Liver (tissue), 8 donors: ENCODE measurements at regions not wholly inside any gene's neighbourhood (a gene's known extent, or its start where the extent isn't known, plus 50 kb on each side); places are given as distances from the start of the nearest gene placed in this dataset.

Experiments
- DNase-seq: peaks from one replicate; pipeline ENCODE4 v3.0.0-alpha.2; 2017; ENCODE audit warnings: low spot score
- H3K27ac ChIP-seq, 2 donors: one replicate each; pipeline ENCODE4 v1.7.0; 2013; ENCODE audit warnings: inconsistent platforms in 2 of 2, low read length in 2 of 2, control low read depth in 1 of 2, low read depth in 1 of 2, mild to moderate bottlenecking in 1 of 2
- H3K27me3 ChIP-seq, 4 donors: one replicate each; pipeline versions ENCODE4 v1.6.1 to v1.7.0; 2013; ENCODE audit warnings: low read length in 3 of 4, inconsistent platforms in 1 of 4, mild to moderate bottlenecking in 1 of 4, moderate library complexity in 1 of 4; ENCODE audit not compliant: control insufficient read depth in 4 of 4, insufficient read depth in 4 of 4
- H3K36me3 ChIP-seq, 4 donors: one replicate each; pipeline versions ENCODE4 v1.6.1 to v1.7.0; 2013; ENCODE audit warnings: low read length in 3 of 4, mild to moderate bottlenecking in 3 of 4, low read depth in 1 of 4, moderate library complexity in 1 of 4; ENCODE audit not compliant: control insufficient read depth in 4 of 4, insufficient read depth in 3 of 4
- H3K4me1 ChIP-seq, 4 donors: one replicate each; pipeline versions ENCODE4 v1.6.1 to v1.7.0; 2013; ENCODE audit warnings: low read length in 3 of 4, mild to moderate bottlenecking in 3 of 4, moderate library complexity in 1 of 4; ENCODE audit not compliant: control insufficient read depth in 4 of 4, insufficient read depth in 4 of 4
- H3K4me3 ChIP-seq, 3 donors: one replicate each; pipeline versions ENCODE4 v1.6.1 to v1.7.0; 2013; ENCODE audit warnings: low read length in 3 of 3, control low read depth in 1 of 3, low read depth in 1 of 3, mild to moderate bottlenecking in 1 of 3
- H3K9ac ChIP-seq, 2 donors: one replicate each; pipeline ENCODE4 v1.7.0; 2013; ENCODE audit warnings: low read length in 2 of 2, mild to moderate bottlenecking in 2 of 2, moderate library complexity in 2 of 2, control low read depth in 1 of 2, low read depth in 1 of 2
- H3K9me3 ChIP-seq, 4 donors: one replicate each; pipeline versions ENCODE4 v1.6.1 to v1.7.0; 2013; ENCODE audit warnings: low read length in 3 of 4; ENCODE audit not compliant: control insufficient read depth in 4 of 4
- ATF3 ChIP-seq: IDR thresholded peaks from 2 replicates; pipeline ENCODE4 v1.6.1; 2016; ENCODE audit warnings: antibody characterized with exemption
- EGR1 ChIP-seq, 2 donors: IDR thresholded peaks; 2 replicates each; pipeline ENCODE4 v1.6.1; 2016 to 2018; ENCODE audit warnings: antibody characterized with exemption in 2 of 2, low read depth in 2 of 2
- FOXA1 ChIP-seq: IDR thresholded peaks from 2 replicates; pipeline ENCODE4 v1.6.1; 2016; ENCODE audit warnings: antibody characterized with exemption
- FOXA2 ChIP-seq: IDR thresholded peaks from 2 replicates; pipeline ENCODE4 v1.6.1; 2016; ENCODE audit warnings: antibody characterized with exemption
- GABPA ChIP-seq, 2 donors: IDR thresholded peaks in 1 of 2; conservative IDR thresholded peaks in 1 of 2; 2 replicates each; pipeline ENCODE4 v1.6.1; 2016; ENCODE audit warnings: antibody characterized with exemption in 2 of 2, mild to moderate bottlenecking in 1 of 2, moderate library complexity in 1 of 2
- HNF4A ChIP-seq, 2 donors: conservative IDR thresholded peaks; 2 replicates each; pipeline ENCODE4 v1.6.1; 2016; ENCODE audit warnings: antibody characterized with exemption in 2 of 2, mild to moderate bottlenecking in 2 of 2
- HNF4G ChIP-seq: IDR thresholded peaks from 2 replicates; pipeline ENCODE4 v1.6.1; 2016; ENCODE audit warnings: antibody characterized with exemption
- JUND ChIP-seq, 2 donors: IDR thresholded peaks; 2 replicates each; pipeline ENCODE4 v1.6.1; 2016; ENCODE audit warnings: antibody characterized with exemption in 2 of 2
- MAX ChIP-seq: IDR thresholded peaks from 2 replicates; pipeline ENCODE4 v1.6.1; 2016; ENCODE audit warnings: antibody characterized with exemption
- NR2F2 ChIP-seq: IDR thresholded peaks from 2 replicates; pipeline ENCODE4 v1.6.1; 2016; ENCODE audit warnings: antibody characterized with exemption
- RAD21 ChIP-seq, 2 donors: IDR thresholded peaks; 2 replicates each; pipeline ENCODE4 v1.6.1; 2016; ENCODE audit warnings: antibody characterized with exemption in 2 of 2, mild to moderate bottlenecking in 2 of 2
- REST ChIP-seq: IDR thresholded peaks from 2 replicates; pipeline ENCODE4 v1.6.1; 2016; ENCODE audit warnings: antibody characterized with exemption, mild to moderate bottlenecking
- RXRA ChIP-seq, 2 donors: IDR thresholded peaks; 2 replicates each; pipeline ENCODE4 v1.6.1; 2017 to 2018; ENCODE audit warnings: antibody characterized with exemption in 2 of 2, mild to moderate bottlenecking in 1 of 2
- SP1 ChIP-seq: IDR thresholded peaks from 2 replicates; pipeline ENCODE4 v1.6.1; 2018; ENCODE audit warnings: antibody characterized with exemption, mild to moderate bottlenecking
- TAF1 ChIP-seq: conservative IDR thresholded peaks from 2 replicates; pipeline ENCODE4 v1.6.1; 2016; ENCODE audit warnings: antibody characterized with exemption, mild to moderate bottlenecking
- YY1 ChIP-seq: IDR thresholded peaks from 2 replicates; pipeline ENCODE4 v1.6.1; 2016; ENCODE audit warnings: antibody characterized with exemption, mild to moderate bottlenecking
- WGBS: extraction: QIAGEN DNeasy Blood & Tissue Kit; methylation state at CpG from one replicate; pipeline ENCODE4 v1.1.7; 2013; 5-methylcytosine and 5-hydroxymethylcytosine counted together
- TF ChIP-seq, protein P1 (sequence below): fragments of 150-350 bp; IDR thresholded peaks from 2 replicates; pipeline ENCODE4 v1.5.1; 2017; ENCODE audit warnings: improper control_type of control experiment, low read depth, low read length; ENCODE audit not compliant: missing input control
- TF ChIP-seq, protein P2 (sequence below): IDR thresholded peaks from 2 replicates; pipeline ENCODE4 v1.6.1; 2016; ENCODE audit warnings: antibody characterized with exemption
- donor health status: healthy.
- donor health status: healthy.
- donor health status: healthy.
- donor health status: healthy.
- donor health status: healthy.

DNA sequence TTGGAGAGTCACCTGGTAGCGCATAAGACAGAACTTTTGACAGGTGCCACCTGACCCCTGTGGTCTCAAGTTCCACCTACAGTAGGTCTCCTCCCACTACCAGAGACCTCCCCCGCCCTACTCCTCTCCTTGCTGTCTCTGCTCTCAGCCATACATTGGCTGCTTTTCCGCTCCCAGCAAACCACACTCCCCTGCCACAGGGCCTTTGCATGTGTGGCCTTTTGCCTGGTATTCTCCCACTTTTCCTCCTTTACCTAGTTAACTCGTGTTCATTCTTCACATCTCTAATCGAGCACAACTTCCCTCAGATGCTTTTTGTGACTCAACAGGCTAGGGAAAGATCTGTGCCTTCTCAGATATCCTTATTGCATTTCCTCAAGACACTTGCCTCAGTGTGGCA, 218.3 kb upstream of the EEF2KMT start:
- DNase-seq = no peak
- Histone ChIP-seq H3K36me3 (no peaks in the 10 kb centered on the region), H3K4me3 (no peak overlapping the region), H3K4me1 (no peaks in the 10 kb centered on the region), H3K9ac (no peak overlapping the region), H3K9me3 (peaks cover 0 to 5% (median 3%) of the 10 kb centered on the region in 4 donors), H3K27ac (no peak overlapping the region), H3K27me3 (no peaks in the 10 kb centered on the region)
- 76% methylated on average over 5 of the region's 5 CpGs for WGBS
- TF ChIP-seq JUND (IDR thresholded peaks at IDR 0.05) (no peak), FOXA1 (no peak), RAD21 (IDR thresholded peaks at IDR 0.05) (no peak), EGR1 (IDR thresholded peaks at IDR 0.05; ENCODE audit: low read depth in 2 of 2) (no peak), RXRA (IDR thresholded peaks at IDR 0.05) (no peak), REST (no peak), HNF4G (no peak), YY1 (no peak), TAF1 (no peak), GABPA (IDR thresholded peaks at IDR 0.05 in 1 of 2, conservative IDR thresholded peaks at IDR 0.05 in 1 of 2) (no peak), FOXA2 (no peak), NR2F2 (no peak), SP1 (no peak), ATF3 (no peak), MAX (no peak), HNF4A (conservative IDR thresholded peaks at IDR 0.05) (no peak)
- TF ChIP-seq, protein P1, sequence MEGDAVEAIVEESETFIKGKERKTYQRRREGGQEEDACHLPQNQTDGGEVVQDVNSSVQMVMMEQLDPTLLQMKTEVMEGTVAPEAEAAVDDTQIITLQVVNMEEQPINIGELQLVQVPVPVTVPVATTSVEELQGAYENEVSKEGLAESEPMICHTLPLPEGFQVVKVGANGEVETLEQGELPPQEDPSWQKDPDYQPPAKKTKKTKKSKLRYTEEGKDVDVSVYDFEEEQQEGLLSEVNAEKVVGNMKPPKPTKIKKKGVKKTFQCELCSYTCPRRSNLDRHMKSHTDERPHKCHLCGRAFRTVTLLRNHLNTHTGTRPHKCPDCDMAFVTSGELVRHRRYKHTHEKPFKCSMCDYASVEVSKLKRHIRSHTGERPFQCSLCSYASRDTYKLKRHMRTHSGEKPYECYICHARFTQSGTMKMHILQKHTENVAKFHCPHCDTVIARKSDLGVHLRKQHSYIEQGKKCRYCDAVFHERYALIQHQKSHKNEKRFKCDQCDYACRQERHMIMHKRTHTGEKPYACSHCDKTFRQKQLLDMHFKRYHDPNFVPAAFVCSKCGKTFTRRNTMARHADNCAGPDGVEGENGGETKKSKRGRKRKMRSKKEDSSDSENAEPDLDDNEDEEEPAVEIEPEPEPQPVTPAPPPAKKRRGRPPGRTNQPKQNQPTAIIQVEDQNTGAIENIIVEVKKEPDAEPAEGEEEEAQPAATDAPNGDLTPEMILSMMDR = no peak
- TF ChIP-seq, protein P2, sequence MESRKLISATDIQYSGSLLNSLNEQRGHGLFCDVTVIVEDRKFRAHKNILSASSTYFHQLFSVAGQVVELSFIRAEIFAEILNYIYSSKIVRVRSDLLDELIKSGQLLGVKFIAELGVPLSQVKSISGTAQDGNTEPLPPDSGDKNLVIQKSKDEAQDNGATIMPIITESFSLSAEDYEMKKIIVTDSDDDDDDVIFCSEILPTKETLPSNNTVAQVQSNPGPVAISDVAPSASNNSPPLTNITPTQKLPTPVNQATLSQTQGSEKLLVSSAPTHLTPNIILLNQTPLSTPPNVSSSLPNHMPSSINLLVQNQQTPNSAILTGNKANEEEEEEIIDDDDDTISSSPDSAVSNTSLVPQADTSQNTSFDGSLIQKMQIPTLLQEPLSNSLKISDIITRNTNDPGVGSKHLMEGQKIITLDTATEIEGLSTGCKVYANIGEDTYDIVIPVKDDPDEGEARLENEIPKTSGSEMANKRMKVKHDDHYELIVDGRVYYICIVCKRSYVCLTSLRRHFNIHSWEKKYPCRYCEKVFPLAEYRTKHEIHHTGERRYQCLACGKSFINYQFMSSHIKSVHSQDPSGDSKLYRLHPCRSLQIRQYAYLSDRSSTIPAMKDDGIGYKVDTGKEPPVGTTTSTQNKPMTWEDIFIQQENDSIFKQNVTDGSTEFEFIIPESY = no peak

DNA sequence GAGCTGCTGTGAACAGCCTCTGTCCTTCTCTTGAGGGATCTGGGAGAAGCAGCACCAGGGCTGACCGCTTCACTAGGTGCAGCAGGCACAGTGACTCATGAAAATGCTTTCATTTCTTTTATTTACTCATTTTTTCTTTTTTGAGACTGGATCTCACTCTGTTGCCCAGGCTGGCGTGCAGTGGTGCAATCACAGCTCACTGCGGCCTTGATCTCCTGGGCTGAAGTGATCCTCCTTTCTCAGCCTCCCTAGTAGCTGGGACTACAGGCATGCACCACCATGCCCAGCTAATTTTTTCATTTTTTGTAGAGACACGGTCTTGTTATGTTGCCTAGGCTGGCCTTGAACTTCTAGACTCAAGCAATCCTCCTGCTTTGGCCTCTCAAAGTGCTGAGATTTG, 216.8 kb upstream of the EEF2KMT start:
- H3K27me3 ChIP-seq = no peaks in the 10 kb centered on the region
- no peak overlapping the region for H3K4me3 ChIP-seq
- no peak for TF ChIP-seq RXRA (IDR thresholded peaks at IDR 0.05)
- no peak for TF ChIP-seq FOXA1
- no peak for TF ChIP-seq YY1
- no peak for TF ChIP-seq RAD21 (IDR thresholded peaks at IDR 0.05)
- no peak for TF ChIP-seq HNF4A (conservative IDR thresholded peaks at IDR 0.05)
- no peak for TF ChIP-seq FOXA2
- TF ChIP-seq MAX = no peak
- TF ChIP-seq REST = no peak
- TF ChIP-seq HNF4G = no peak
- no peak for TF ChIP-seq NR2F2
- no peak for TF ChIP-seq SP1
- no peak for TF ChIP-seq ATF3
- H3K27ac ChIP-seq = no peak overlapping the region
- H3K9ac ChIP-seq = no peak overlapping the region
- no peaks in the 10 kb centered on the region for H3K36me3 ChIP-seq
- peaks cover 0 to 5% (median 2%) of the 10 kb centered on the region in 4 donors for H3K9me3 ChIP-seq
- H3K4me1 ChIP-seq = no peaks in the 10 kb centered on the region
- no peak for DNase-seq
- 78% methylated on average over 4 of the region's 4 CpGs for WGBS
